Ishikawa (cell line): ENCODE measurements at regions not wholly inside any gene's neighbourhood (a gene's known extent, or its start where the extent isn't known, plus 50 kb on each side); places are given as distances from the start of the nearest gene placed in this dataset.

ENCODE experiments used
- CEBPB ChIP-seq: IDR thresholded peaks from 2 replicates; pipeline ENCODE4 v1.6.1; 2012
- CREB1 ChIP-seq: IDR thresholded peaks from 2 replicates; pipeline ENCODE4 v1.6.1; 2012; ENCODE audit warnings: low read depth
- EGR1 ChIP-seq: IDR thresholded peaks from 2 replicates; pipeline ENCODE4 v1.6.1; 2012
- EP300 ChIP-seq: IDR thresholded peaks from 2 replicates; pipeline ENCODE4 v1.6.1; 2012; ENCODE audit warnings: borderline replicate concordance
- FOXM1 ChIP-seq: IDR thresholded peaks from 2 replicates; pipeline ENCODE4 v1.6.1; 2012; ENCODE audit warnings: low read depth, borderline replicate concordance
- MAX ChIP-seq: IDR thresholded peaks from 2 replicates; pipeline ENCODE4 v1.6.1; 2012
- NFIC ChIP-seq: IDR thresholded peaks from 2 replicates; pipeline ENCODE4 v1.6.1; 2012
- RAD21 ChIP-seq: IDR thresholded peaks from 2 replicates; pipeline ENCODE4 v1.6.1; 2012; ENCODE audit warnings: low read depth
- REST ChIP-seq: IDR thresholded peaks from 2 replicates; pipeline ENCODE4 v1.6.1; 2012; ENCODE audit warnings: low read depth, mild to moderate bottlenecking
- TAF1 ChIP-seq: IDR thresholded peaks from 2 replicates; pipeline ENCODE4 v1.6.1; 2012; ENCODE audit warnings: low read depth, mild to moderate bottlenecking
- TCF12 ChIP-seq: IDR thresholded peaks from 2 replicates; pipeline ENCODE4 v1.6.1; 2012; ENCODE audit warnings: low read depth
- TEAD4 ChIP-seq: IDR thresholded peaks from 2 replicates; pipeline ENCODE4 v1.6.1; 2012
- USF1 ChIP-seq: IDR thresholded peaks from 2 replicates; pipeline ENCODE4 v1.6.1; 2012
- YY1 ChIP-seq: IDR thresholded peaks from 2 replicates; pipeline ENCODE4 v1.6.1; 2012; ENCODE audit warnings: low read depth
- ZBTB7A ChIP-seq: IDR thresholded peaks from 2 replicates; pipeline ENCODE4 v1.6.1; 2012; ENCODE audit warnings: low read depth

- TF ChIP-seq USF1 = no peak
- TF ChIP-seq CEBPB = no peak
- TF ChIP-seq EGR1 = no peak
Observed at GRCh38 chr20:40512994-40513393, 176.0 kb downstream of the MAFB start.

- no peak for TF ChIP-seq EGR1
- TF ChIP-seq REST = no peak
- no peak for TF ChIP-seq TEAD4
- no peak for TF ChIP-seq MAX
- no peak for TF ChIP-seq NFIC
- no peak for TF ChIP-seq CREB1
- TF ChIP-seq EP300 = no peak
- TF ChIP-seq USF1 = no peak
- no peak for TF ChIP-seq CEBPB
- no peak for TF ChIP-seq YY1
- TF ChIP-seq ZBTB7A = no peak
- no peak for TF ChIP-seq TAF1
- no peak for TF ChIP-seq RAD21
- no peak for TF ChIP-seq TCF12
- TF ChIP-seq FOXM1 = no peak
Observed at GRCh38 chr20:40512591-40512990, 176.4 kb downstream of the MAFB start.

- TF ChIP-seq CREB1 (no peak), RAD21 (no peak), MAX (no peak), REST (no peak), TCF12 (no peak), CEBPB (no peak), TAF1 (no peak), TEAD4 (no peak), ZBTB7A (no peak), NFIC (no peak), EGR1 (no peak), EP300 (no peak), FOXM1 (no peak), YY1 (no peak), USF1 (no peak)
Observed at GRCh38 chr20:40511478-40511877, 177.6 kb downstream of the MAFB start.

- TF ChIP-seq FOXM1 = no peak
- TF ChIP-seq ZBTB7A = no peak
- no peak for TF ChIP-seq CEBPB
- no peak for TF ChIP-seq TCF12
- no peak for TF ChIP-seq MAX
- TF ChIP-seq EGR1 = no peak
- TF ChIP-seq TEAD4 = no peak
- no peak for TF ChIP-seq EP300
- no peak for TF ChIP-seq REST
- no peak for TF ChIP-seq USF1
- no peak for TF ChIP-seq NFIC
- no peak for TF ChIP-seq TAF1
- no peak for TF ChIP-seq CREB1
- no peak for TF ChIP-seq YY1
- TF ChIP-seq RAD21 = no peak
Observed at GRCh38 chr20:40510622-40511021, 178.4 kb downstream of the MAFB start.
